Activated CD4-positive, CD25-positive, alpha-beta regulatory T cell treated with anti-CD3 and anti-CD28 coated beads, Interleukin-2, amount 50 U/mL, for 16 hours (primary cell): ENCODE measurements at regions not wholly inside any gene's neighbourhood (a gene's known extent, or its start where the extent isn't known, plus 50 kb on each side); places are given as distances from the start of the nearest gene placed in this dataset.

ENCODE experiments used
- DNase-seq: peaks from one replicate; pipeline ENCODE4 v3.0.0-alpha.2; 2020; ENCODE audit warnings: low read depth, low spot score

DNA sequence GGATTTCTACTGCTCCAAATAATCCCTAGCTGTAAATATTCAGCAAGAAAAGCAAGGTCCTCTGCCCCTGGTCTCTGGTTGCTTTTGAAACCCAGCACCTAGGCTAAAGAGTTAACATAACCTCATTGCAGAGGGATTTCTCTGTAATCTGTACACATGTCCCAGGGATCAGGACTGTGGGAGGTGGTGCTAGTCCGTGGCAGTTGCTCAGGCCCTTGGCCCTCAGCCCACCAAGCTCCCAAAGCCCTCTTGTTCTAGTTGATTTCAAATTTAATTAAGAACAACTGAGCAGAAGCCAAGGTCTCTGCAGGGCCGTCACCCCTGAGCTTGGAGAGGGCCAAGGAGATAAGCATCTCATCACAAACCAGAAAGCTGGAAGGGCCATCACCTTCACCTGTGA is 181.1 kb downstream of the SOX9 start:
- no peak for DNase-seq

GRCh38 chr17:72302735-72303134 is 181.9 kb downstream of the SOX9 start:
- DNase-seq: no peak

DNA sequence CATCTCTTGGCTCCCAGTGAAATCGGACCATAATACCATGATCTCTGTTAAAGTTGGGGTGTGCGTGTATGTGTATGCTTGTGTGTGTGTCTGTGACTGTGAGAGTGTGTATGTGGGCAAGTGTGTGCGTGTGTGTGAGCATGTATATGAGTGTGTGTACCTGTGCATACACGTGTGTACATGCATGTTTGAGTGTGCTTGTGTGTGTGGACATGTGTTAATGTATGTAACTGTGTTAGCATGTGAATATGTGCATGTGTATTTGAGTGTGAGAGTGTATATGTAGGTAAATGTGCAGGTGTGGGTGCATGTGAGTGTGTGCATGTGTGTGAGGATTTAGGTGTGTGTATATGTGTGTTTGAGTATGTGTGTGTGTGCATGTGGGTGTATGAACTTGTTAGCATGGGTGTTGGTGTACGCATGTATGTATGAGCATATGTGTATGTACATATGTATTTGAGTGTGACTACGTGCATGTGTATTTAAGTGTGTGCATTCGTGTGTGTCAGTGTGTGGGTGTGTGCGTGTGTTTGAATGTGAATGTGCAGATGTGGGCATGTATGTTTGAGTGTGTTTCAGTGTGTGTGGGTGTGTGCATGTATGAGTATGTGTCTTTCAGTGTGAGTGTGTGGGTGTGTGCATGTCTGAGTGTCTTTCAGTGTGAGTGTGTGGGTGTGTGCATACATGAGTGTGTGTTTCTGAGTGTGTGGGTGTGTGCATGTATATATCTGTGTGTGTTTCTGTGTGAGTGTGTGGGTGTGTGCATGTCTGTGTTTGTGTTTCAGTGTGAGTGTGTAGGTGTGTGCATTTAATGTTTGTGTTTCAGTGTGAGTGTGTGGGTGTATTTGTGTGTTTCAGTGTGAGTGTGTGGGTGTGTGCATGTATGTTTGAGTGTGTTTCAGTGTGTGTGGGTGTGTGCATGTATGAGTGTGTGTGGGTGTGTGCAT is 183.2 kb downstream of the SOX9 start:
- DNase-seq: no peak

DNA sequence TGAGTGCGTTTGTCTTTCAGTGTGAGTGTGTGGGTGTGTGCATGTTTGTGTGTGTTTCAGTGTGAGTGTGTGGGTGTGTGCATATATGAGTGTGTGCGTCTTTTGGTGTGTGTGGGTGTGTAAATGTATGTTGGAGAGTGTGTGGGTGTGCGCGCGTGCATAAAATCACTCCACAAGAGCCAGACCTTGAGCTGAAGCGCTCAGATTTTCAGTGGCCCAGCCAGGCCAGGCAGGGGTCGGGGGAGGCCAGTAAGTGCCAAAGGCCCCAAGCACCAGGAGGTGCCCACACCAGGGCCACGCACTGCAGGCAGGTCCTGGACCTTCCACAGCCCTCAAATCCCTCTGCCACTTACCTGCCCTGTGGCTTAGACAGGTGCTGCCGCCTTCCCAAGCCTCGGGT is 184.0 kb downstream of the SOX9 start:
- DNase-seq: no peak

DNA sequence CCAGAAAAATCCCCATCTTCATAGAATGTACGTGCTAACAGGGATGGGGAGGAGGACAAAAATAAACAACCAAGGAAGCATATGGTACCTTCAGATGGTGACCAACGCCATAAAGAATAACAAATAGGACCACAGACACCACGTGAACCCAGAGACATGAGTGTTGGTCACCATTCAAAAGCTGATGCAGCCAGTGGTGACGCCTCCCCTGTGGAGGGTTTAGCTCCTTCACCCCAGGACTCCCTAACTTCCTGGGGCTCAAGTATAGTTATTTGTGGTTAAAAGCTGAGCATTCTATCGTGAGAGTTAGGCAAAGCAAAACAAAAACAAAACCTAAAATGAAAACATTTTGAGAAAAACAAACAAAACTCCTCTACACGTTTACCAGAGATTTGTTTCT is 184.7 kb downstream of the SOX9 start:
- DNase-seq: no peak

- no peak for DNase-seq
Observed at GRCh38 chr17:72306037-72306436, 185.2 kb downstream of the SOX9 start.

DNA sequence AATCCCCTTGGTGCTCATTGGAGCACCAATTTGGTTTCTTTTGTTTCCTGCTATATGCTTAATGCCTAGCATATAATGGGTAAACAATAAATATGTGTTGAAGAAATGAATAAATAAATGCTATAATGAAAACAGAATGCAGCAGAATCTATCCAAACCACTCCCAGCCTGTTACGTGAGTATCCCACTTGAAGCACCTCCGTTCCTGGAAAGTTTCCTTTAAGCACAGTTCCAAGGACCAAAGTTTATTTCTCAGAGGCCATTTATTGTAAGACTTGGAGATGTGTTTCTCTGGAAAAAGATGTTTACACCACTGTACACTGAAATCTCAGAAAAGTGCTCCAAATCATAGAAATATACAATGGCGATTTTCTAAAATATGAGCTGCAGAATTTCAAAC is 187.0 kb downstream of the SOX9 start:
- DNase-seq: no peak

GRCh38 chr17:72308744-72309385 is 188.0 kb downstream of the SOX9 start:
- no peak for DNase-seq

DNA sequence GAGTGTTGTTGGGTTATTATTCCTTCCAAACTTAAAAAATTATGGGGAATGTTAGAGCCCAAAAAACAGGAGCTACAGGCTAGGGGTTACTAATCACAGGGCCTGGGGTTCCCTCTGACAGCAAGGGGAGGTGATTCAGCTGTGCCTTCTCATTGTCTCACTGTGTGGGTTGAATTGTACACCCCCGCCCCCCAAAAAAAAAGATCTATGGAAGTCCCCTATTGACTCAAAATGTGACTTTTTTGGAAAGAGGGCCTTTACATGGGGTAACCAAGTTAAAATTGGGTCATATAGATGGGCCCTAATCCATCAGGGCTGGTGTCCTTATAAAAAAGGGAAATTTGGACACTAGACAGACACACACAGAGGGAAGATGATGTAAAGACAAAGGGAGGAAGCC is 190.2 kb downstream of the SOX9 start:
- DNase-seq: no peak

DNA sequence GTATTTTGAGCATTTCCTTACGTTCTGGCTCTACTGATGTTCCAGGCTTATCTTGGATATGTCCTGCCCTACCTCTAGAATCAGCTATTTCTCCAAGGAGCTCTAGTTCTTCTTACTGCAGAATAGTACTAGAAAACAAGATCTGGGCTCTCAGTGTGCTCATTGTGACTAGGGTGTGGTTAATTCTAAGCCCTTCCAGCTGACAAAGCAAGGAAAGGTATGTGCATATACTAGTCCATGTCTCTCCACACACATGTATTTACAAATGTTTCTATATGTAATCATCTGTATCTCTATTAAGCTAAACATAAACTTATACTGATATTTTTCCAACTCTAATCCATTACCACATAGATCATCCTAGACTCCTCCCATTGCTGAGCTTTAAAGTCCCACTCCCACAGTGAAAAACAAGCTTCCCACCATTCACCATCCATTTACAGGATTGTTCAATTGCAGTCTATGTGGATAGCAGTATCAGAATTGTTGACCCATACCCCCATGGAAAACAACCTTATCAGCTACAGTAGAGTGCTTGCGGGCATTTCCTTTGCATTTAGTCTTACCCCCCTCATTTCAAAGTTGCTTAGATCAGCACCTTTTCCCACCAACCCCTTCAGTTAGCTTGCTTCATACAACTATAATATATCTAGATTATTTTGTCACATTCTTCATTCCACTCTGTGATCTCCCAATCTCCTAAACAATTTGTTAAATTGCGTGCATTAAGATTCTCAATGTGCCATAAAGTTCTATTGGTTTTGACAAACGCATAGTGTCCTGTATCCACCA is 194.5 kb downstream of the SOX9 start:
- DNase-seq: no peak

DNA sequence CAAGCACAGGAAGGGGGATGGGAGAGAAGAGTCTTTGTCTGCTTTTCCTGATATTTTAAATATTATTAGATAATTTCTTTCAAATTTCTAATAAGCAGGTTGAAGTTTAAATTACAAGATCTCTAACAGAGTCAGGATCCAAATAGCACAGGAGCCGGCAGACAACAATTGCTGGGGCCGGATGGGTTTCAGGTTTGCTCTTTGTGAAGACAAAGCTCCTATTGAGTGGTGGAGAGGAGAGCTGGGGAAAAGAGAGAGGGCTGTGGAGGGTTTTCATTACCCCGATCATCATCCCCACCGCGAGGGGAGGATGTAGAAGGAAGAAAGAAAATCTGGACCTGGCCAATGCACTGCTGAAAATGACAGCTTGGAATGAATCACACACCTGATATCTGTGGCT is 197.3 kb downstream of the SOX9 start:
- DNase-seq: no peak

DNA sequence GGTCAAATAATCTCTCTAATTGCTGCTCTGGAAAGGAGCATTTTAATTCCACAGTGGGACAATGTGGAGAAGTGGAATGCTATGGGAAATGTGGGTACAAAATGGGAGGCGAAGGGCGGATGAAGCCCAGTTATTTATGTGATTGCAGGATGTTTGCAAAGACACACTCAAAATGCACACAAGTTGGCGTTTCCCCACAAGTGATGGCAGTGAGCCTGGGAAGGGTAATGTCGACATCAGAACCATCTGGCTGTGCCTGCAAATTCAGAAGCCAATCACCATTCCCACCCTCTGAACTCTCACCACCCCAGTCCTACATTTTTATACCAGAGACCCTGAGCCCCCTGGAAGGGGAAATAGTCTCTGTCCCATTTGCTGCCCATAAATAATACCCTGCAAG is 201.1 kb downstream of the SOX9 start:
- no peak for DNase-seq

- no peak for DNase-seq
Observed at GRCh38 chr17:72332367-72332766, 211.5 kb downstream of the SOX9 start.

DNA sequence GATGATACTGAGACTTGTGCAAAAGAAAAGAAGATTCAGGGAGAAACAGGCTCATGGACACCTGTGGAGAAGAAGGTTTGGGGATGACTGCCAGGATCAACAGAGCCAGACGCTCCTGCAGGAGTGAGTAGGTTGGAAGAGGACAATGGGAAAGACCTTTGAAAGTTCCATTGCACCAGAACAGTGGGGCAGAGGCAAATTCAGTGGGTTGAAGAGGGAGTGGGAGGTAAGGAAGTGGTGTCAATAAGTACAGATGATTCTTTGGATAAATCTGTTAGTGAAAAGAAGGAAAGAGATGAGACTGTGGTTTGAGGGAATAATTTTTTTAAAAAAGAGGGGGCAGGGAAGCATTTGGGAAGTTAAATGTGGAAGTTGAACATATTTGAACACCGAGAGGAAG is 212.8 kb downstream of the SOX9 start:
- DNase-seq: no peak

DNA sequence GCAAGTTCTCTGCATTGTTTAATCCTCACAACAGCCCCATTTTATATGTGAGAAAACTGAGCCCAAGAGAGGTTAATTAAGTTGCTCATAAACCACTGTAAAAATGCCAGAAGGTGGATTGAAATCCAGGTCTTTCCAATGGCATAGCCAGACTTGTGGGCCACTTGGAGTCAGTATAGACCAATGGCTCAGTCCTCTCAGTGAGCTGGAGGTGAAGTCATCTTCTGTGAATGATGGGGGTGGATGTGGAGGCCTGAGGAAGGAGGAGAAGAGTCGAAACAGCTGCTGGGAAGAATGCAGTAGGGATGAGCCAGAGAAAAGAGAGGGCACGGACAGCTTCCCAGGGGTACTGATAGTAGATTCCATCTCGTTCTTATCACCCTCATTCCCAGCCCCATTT is 213.4 kb downstream of the SOX9 start:
- no peak for DNase-seq

GRCh38 chr17:72336026-72336803 is 215.4 kb downstream of the SOX9 start:
- no peak for DNase-seq

GRCh38 chr17:72336804-72337070 is 215.9 kb downstream of the SOX9 start:
- no peak for DNase-seq

DNA sequence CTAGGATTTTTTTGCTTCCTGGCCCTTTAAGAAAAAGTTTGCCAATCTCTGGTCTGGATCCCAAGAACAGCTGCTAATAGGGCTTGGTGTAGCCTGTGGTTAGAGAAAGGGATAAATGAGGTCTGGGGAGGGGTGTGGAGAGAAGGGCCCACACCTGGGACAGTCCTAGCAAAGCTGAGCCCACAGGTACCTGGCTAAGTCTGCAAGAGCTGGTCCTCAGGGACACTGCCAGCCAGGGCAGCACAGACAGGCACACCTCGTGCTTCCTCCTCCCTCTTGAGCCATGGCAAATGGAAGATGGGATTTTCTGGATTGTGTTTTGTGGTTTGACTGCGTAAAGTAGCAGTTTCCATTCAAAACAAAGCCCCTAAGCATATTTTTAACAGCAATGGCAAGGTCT is 217.5 kb downstream of the SOX9 start:
- DNase-seq: no peak

DNA sequence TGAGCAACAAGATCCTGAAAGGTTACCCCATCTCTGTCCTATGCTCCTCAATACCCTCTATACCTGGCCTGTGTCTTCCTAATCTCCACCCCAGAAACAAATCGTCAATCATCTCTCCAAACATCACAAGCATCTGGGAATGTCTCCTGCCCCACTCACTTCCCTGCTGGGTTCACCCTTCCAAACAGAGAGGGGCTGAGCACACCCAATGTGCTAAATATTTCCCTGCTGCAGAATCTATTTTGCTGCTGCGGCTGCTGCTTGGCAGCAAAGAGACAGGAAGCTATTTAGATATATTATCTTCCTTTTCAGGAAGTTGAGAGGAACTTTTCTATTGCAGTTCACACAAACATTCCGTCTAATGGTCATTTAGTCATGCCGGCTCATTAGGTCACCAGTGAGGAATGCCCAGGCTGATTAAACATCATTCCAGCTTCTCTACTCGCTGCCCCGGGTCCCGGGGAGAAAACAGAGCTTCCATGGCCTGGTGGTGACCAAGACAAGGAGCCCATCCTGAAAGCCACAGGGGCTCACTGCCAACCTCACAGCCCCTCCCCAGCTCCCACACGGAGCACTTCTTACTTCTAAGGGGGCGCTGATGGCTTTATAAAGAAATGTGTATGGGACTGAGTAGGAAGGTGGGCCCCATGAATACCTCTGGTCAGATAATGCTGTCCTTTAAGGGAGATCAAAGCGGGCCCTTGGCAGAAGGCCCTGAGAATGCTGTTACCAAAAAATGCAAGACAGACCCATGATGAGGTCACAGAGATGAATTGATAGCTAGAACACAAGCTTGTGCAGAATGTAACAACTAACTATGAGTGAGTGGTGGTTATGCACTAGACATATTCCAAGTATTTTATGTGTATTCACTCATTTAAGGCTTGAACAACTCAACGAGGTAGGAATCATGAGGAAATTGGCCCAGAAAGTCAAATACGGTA is 218.3 kb downstream of the SOX9 start:
- no peak for DNase-seq

GRCh38 chr17:72340836-72341235 is 220.0 kb downstream of the SOX9 start:
- no peak for DNase-seq

GRCh38 chr17:72342061-72342460 is 221.2 kb downstream of the SOX9 start:
- DNase-seq: no peak
